SK-N-SH (cell line): ENCODE measurements at regions not wholly inside any gene's neighbourhood (a gene's known extent, or its start where the extent isn't known, plus 50 kb on each side); places are given as distances from the start of the nearest gene placed in this dataset.

Source experiments
- CTCF ChIA-PET: fragments of 300-600, 350-600 bp; formaldehyde crosslinking; extraction: SDS; loops from one replicate; lab custom pipeline; 2021; lab: Yijun Ruan, JAX
- POLR2A ChIA-PET: fragments of 350-600 bp; sonication (Branson Sonifier 250); formaldehyde crosslinking; extraction: SDS; loops from one replicate; lab custom pipeline; 2020; ENCODE audit warnings: antibody characterized with exemption, inconsistent platforms; lab: Yijun Ruan, JAX
- DNase-seq: peaks from one replicate; pipeline ENCODE4 v3.0.0; 2012
- H2AFZ ChIP-seq: fragments of 200-600 bp; sonication (generic); 2 replicates; pipeline ENCODE4 v1.8.1; 2016; ENCODE audit warnings: antibody characterized with exemption, mild to moderate bottlenecking, low read depth
- H3F3A ChIP-seq: fragments of 200-600 bp; sonication (generic); replicated peaks from 2 replicates; pipeline ENCODE3; 2016; ENCODE audit warnings: antibody characterized with exemption, mild to moderate bottlenecking; ENCODE audit not compliant: insufficient read depth
- H3K27ac ChIP-seq, 2 experiments: fragments of 200-500 bp in 1 of 2; fragments of 200-600 bp in 1 of 2; sonication (Bioruptor generic) in 1 of 2; sonication (generic), shearing (Covaris generic) in 1 of 2; 2 replicates each; pipeline versions ENCODE4 v1.5.1 to v1.6.1; 2014 to 2016; ENCODE audit warnings: low read depth in 2 of 2, inconsistent platforms in 1 of 2, low read length in 1 of 2, mild to moderate bottlenecking in 1 of 2, mixed read lengths in 1 of 2
- H3K27me3 ChIP-seq: fragments of 200-600 bp; sonication (generic), shearing (Covaris generic); 2 replicates; pipeline ENCODE4 v1.6.1; 2016; ENCODE audit warnings: mixed run types; ENCODE audit not compliant: insufficient read depth
- H3K36me3 ChIP-seq, 2 experiments: fragments of 200-500 bp in 1 of 2; fragments of 200-600 bp in 1 of 2; sonication (Bioruptor generic) in 1 of 2; sonication (generic) in 1 of 2; replicated peaks in 1 of 2; 2 replicates each; pipeline versions ENCODE3 to v1.5.1; 2014 to 2016; ENCODE audit warnings: low read length in 1 of 2, mild to moderate bottlenecking in 1 of 2; ENCODE audit not compliant: insufficient read depth in 2 of 2, control insufficient read depth in 1 of 2
- H3K4me1 ChIP-seq, 2 experiments: fragments of 200-500 bp in 1 of 2; fragments of 200-600 bp in 1 of 2; sonication (Bioruptor generic) in 1 of 2; sonication (generic), shearing (Covaris generic) in 1 of 2; 2 replicates each; pipeline versions ENCODE4 v1.5.1 to v1.6.1; 2014 to 2016; ENCODE audit warnings: low read depth in 1 of 2, low read length in 1 of 2, mixed run types in 1 of 2; ENCODE audit not compliant: insufficient read depth in 2 of 2, control insufficient read depth in 1 of 2
- H3K4me2 ChIP-seq: fragments of 200-600 bp; sonication (generic), shearing (Covaris generic); 2 replicates; pipeline ENCODE4 v1.6.1; 2017; ENCODE audit warnings: mixed run types
- H3K4me3 ChIP-seq, 2 experiments: fragments of 200-500 bp in 1 of 2; fragments of 200-600 bp in 1 of 2; sonication (Bioruptor generic) in 1 of 2; sonication (generic), shearing (Covaris generic) in 1 of 2; 2 replicates each; pipeline versions ENCODE4 v1.5.1 to v1.8.1; 2014 to 2016; ENCODE audit warnings: low read depth in 2 of 2, inconsistent platforms in 1 of 2, low read length in 1 of 2, mild to moderate bottlenecking in 1 of 2, mixed read lengths in 1 of 2, moderate library complexity in 1 of 2
- H3K79me2 ChIP-seq: fragments of 200-600 bp; sonication (generic); 2 replicates; pipeline ENCODE4 v1.8.1; 2017; ENCODE audit warnings: mild to moderate bottlenecking; ENCODE audit not compliant: insufficient read depth
- H3K9ac ChIP-seq: fragments of 200-600 bp; sonication (generic); 2 replicates; pipeline ENCODE4 v1.6.1; 2017; ENCODE audit warnings: mixed run types
- H3K9me2 ChIP-seq: fragments of 200-600 bp; sonication (generic); 2 replicates; pipeline ENCODE4 v1.6.1; 2017; ENCODE audit warnings: mixed run types
- H3K9me3 ChIP-seq: fragments of 200-600 bp; sonication (generic); 2 replicates; pipeline ENCODE4 v1.6.1; 2017; ENCODE audit warnings: mixed run types, mild to moderate bottlenecking, moderate library complexity
- H4K20me1 ChIP-seq: fragments of 200-600 bp; sonication (generic); 2 replicates; pipeline ENCODE4 v1.6.1; 2017; ENCODE audit warnings: mild to moderate bottlenecking, mixed run types; ENCODE audit not compliant: insufficient read depth
- ELF1 ChIP-seq: IDR thresholded peaks from 2 replicates; pipeline ENCODE4 v1.4.0; 2012
- EZH2phosphoT487 ChIP-seq: fragments of 200-600 bp; sonication (generic); IDR thresholded peaks from 2 replicates; pipeline ENCODE4 v1.6.1; 2017; ENCODE audit warnings: low read depth, mixed run types, mild to moderate bottlenecking, antibody characterized with exemption, moderate library complexity, borderline replicate concordance
- FOXJ3 ChIP-seq: sonication (generic); formaldehyde crosslinking; IDR thresholded peaks from 2 replicates; pipeline ENCODE4 v1.5.1; 2020; ENCODE audit warnings: mild to moderate bottlenecking, missing genetic modification reagents
- IRF3 ChIP-seq: fragments of 150-350 bp; IDR thresholded peaks from 2 replicates; pipeline ENCODE4 v1.6.1; 2016; ENCODE audit warnings: mild to moderate bottlenecking, low read depth, low read length
- MAX ChIP-seq: IDR thresholded peaks from 2 replicates; pipeline ENCODE4 v1.4.0; 2012; ENCODE audit warnings: low read depth
- MXI1 ChIP-seq: IDR thresholded peaks from 2 replicates; pipeline ENCODE4 v1.6.1; 2012; ENCODE audit warnings: mild to moderate bottlenecking, low read depth, low read length, improper control_type of control experiment
- NFIC ChIP-seq: IDR thresholded peaks from 2 replicates; pipeline ENCODE4 v1.4.0; 2012; ENCODE audit warnings: borderline replicate concordance
- RAD21 ChIP-seq: IDR thresholded peaks from 2 replicates; pipeline ENCODE4 v1.6.1; 2012; ENCODE audit warnings: mild to moderate bottlenecking, low read length
- RCOR1 ChIP-seq: fragments of 150-350 bp; IDR thresholded peaks from 2 replicates; pipeline ENCODE4 v1.6.1; 2017; ENCODE audit warnings: antibody characterized with exemption, low read length
- SIN3A ChIP-seq: IDR thresholded peaks from 2 replicates; pipeline ENCODE4 v1.6.1; 2012; ENCODE audit warnings: low read depth, mild to moderate bottlenecking, low read length, moderate library complexity, borderline replicate concordance
- SMC3 ChIP-seq: IDR thresholded peaks from 2 replicates; pipeline ENCODE4 v1.6.1; 2012; ENCODE audit warnings: low read depth, low read length, improper control_type of control experiment
- whole genome bisulfite sequencing: methylation state at CpG from one replicate; pipeline ENCODE4 v1.1.6; 2017; ENCODE audit warnings: low lambda C conversion rate; 5-methylcytosine and 5-hydroxymethylcytosine counted together
- TF ChIP-seq, protein P1 (sequence below): fragments of 200-600 bp; sonication (generic); IDR thresholded peaks from 2 replicates; pipeline ENCODE4 v1.6.1; 2017; ENCODE audit warnings: antibody characterized with exemption, mild to moderate bottlenecking, moderate library complexity
- TF ChIP-seq, protein P2 (sequence below): IDR thresholded peaks from 2 replicates; pipeline ENCODE4; 2012

- Histone ChIP-seq H3K9me2 (no peaks in the 10 kb centered on the region), H3F3A (no peaks in the 10 kb centered on the region), H3K9me3 (no peaks in the 10 kb centered on the region), H3K27me3 (no peaks in the 10 kb centered on the region), H4K20me1 (no peaks in the 10 kb centered on the region), H3K4me3 (no peak overlapping the region), H3K9ac (no peak overlapping the region), H3K4me2 (no peak overlapping the region), H2AFZ (no peak overlapping the region), H3K27ac (no peak overlapping the region), H3K4me1 (no peaks in the 10 kb centered on the region), H3K79me2 (no peaks in the 10 kb centered on the region), H3K36me3 (no peaks in the 10 kb centered on the region)
- WGBS = 21% methylated on average over 7 of the region's 7 CpGs
- POLR2A ChIA-PET = no interaction called here
- no peak for DNase-seq
- no peak for TF ChIP-seq SMC3
- CTCF ChIA-PET = no interaction called here
Observed at GRCh38 chr1:191901651-191902050, 256.6 kb upstream of the RGS18 start.

- no peaks in the 10 kb centered on the region for H3K4me1 ChIP-seq
- no peaks in the 10 kb centered on the region for H3K36me3 ChIP-seq
- TF ChIP-seq SIN3A (no peak), ELF1 (no peak), MAX (no peak), RAD21 (no peak), EZH2phosphoT487 (no peak), MXI1 (no peak), NFIC (no peak), RCOR1 (no peak), FOXJ3 (no peak), IRF3 (no peak)
- TF ChIP-seq, protein P1, sequence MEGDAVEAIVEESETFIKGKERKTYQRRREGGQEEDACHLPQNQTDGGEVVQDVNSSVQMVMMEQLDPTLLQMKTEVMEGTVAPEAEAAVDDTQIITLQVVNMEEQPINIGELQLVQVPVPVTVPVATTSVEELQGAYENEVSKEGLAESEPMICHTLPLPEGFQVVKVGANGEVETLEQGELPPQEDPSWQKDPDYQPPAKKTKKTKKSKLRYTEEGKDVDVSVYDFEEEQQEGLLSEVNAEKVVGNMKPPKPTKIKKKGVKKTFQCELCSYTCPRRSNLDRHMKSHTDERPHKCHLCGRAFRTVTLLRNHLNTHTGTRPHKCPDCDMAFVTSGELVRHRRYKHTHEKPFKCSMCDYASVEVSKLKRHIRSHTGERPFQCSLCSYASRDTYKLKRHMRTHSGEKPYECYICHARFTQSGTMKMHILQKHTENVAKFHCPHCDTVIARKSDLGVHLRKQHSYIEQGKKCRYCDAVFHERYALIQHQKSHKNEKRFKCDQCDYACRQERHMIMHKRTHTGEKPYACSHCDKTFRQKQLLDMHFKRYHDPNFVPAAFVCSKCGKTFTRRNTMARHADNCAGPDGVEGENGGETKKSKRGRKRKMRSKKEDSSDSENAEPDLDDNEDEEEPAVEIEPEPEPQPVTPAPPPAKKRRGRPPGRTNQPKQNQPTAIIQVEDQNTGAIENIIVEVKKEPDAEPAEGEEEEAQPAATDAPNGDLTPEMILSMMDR = no peak
- TF ChIP-seq, protein P2, sequence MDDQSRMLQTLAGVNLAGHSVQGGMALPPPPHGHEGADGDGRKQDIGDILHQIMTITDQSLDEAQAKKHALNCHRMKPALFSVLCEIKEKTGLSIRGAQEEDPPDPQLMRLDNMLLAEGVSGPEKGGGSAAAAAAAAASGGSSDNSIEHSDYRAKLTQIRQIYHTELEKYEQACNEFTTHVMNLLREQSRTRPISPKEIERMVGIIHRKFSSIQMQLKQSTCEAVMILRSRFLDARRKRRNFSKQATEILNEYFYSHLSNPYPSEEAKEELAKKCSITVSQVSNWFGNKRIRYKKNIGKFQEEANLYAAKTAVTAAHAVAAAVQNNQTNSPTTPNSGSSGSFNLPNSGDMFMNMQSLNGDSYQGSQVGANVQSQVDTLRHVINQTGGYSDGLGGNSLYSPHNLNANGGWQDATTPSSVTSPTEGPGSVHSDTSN = no peak
- H3F3A ChIP-seq = no peaks in the 10 kb centered on the region
- ChIA-PET POLR2A (no interaction called here), CTCF (no interaction called here)
- no peak overlapping the region for H2AFZ ChIP-seq
- H3K27ac ChIP-seq = no peak overlapping the region
- no peaks in the 10 kb centered on the region for H3K27me3 ChIP-seq
- no peak overlapping the region for H3K4me2 ChIP-seq
- no peak for DNase-seq
- no peaks in the 10 kb centered on the region for H4K20me1 ChIP-seq
- H3K4me3 ChIP-seq = no peak overlapping the region
- no peak overlapping the region for H3K9ac ChIP-seq
- H3K9me3 ChIP-seq = no peaks in the 10 kb centered on the region
- H3K79me2 ChIP-seq = no peaks in the 10 kb centered on the region
- H3K9me2 ChIP-seq = no peaks in the 10 kb centered on the region
Observed at GRCh38 chr1:191904991-191905390, 253.3 kb upstream of the RGS18 start.
